Dendritic cell treated with granulocyte-macrophage colony-stimulating factor and Interleukin-4, amounts not matched to agents 40 ng/mL and 50 ng/mL, for 4 days (primary cell): ENCODE measurements at regions not wholly inside any gene's neighbourhood (a gene's known extent, or its start where the extent isn't known, plus 50 kb on each side); places are given as distances from the start of the nearest gene placed in this dataset.

Experiments used
- H3K27ac Mint-ChIP-seq: one replicate; pipeline ENCODE4 v1.8.0; 2022; ENCODE audit warnings: mild to moderate bottlenecking, mixed read lengths
- H3K27me3 Mint-ChIP-seq: one replicate; pipeline ENCODE4 v1.8.0; 2022; ENCODE audit warnings: mild to moderate bottlenecking, mixed read lengths
- H3K36me3 Mint-ChIP-seq: one replicate; pipeline ENCODE4 v1.8.0; 2022; ENCODE audit warnings: low read depth, mixed read lengths
- H3K4me1 Mint-ChIP-seq: one replicate; pipeline ENCODE4 v1.8.0; 2022; ENCODE audit warnings: low read depth, mixed read lengths
- H3K4me3 Mint-ChIP-seq: one replicate; pipeline ENCODE4 v1.8.0; 2022; ENCODE audit warnings: mild to moderate bottlenecking, moderate library complexity, mixed read lengths
- H3K9me3 Mint-ChIP-seq: one replicate; pipeline ENCODE4 v1.8.0; 2022; ENCODE audit warnings: mixed read lengths
- intact Hi-C: fragments of 100-400 bp; cut with micrococcal nuclease; formaldehyde crosslinking; loops from one replicate; pipeline ENCODE4 v1.15.0; 2022

DNA sequence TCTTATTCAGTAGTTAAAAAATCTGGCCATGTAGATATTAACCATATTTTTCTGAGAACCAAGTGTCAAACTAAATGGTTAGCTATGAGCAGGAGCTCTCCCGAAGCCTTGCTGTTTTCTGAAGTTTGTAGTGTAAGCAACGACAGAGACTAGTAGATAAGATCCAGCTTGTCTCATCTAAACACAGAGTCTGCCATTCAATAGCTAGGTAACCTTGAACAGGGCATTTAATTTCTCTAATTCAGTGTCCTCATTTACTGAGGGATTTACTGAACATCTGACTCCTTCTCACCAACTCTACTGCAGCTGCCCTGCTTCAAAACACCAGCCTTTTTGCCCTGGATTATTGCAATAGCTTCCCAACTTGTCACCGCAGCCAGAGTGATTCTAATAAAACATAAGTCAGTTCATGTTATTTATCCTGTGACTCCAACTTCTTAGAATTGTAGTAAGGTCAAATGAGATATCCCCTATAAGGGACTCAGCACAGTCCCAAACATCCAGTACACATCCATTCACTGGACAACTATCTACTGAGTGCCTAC, 337.0 kb downstream of the PLK2 start:
- intact Hi-C loops, result no loop called here
- H3K27me3 Mint-ChIP-seq, result no peaks in the 10 kb centered on the region
- H3K4me1 Mint-ChIP-seq, result no peaks in the 10 kb centered on the region
- H3K9me3 Mint-ChIP-seq, result no peaks in the 10 kb centered on the region
- no peaks in the 10 kb centered on the region for H3K36me3 Mint-ChIP-seq
- no peak overlapping the region for H3K27ac Mint-ChIP-seq
- H3K4me3 Mint-ChIP-seq, result no peak overlapping the region

DNA sequence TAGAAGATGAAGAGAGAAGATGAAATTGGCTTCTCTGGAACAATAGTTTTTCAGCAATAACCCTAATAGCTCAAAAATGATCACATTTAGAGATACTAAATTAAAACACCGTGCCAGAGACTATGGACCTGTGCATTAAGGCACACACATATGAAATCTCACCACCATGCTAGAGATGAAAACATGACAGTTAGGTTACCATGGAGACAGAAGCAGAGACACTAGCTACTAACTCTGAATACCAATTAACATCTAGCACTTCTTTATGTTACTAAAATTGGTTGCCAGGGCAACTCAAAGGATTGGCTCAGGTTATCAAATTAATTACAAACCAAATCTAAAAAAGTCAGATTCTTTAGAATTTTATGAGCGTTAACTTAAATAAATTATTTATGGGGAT, 337.7 kb downstream of the PLK2 start:
- H3K27ac Mint-ChIP-seq, result no peak overlapping the region
- intact Hi-C loops, result no loop called here
- H3K4me3 Mint-ChIP-seq, result no peak overlapping the region
- H3K36me3 Mint-ChIP-seq, result no peaks in the 10 kb centered on the region
- no peaks in the 10 kb centered on the region for H3K27me3 Mint-ChIP-seq
- H3K9me3 Mint-ChIP-seq, result no peaks in the 10 kb centered on the region
- H3K4me1 Mint-ChIP-seq, result no peaks in the 10 kb centered on the region

DNA sequence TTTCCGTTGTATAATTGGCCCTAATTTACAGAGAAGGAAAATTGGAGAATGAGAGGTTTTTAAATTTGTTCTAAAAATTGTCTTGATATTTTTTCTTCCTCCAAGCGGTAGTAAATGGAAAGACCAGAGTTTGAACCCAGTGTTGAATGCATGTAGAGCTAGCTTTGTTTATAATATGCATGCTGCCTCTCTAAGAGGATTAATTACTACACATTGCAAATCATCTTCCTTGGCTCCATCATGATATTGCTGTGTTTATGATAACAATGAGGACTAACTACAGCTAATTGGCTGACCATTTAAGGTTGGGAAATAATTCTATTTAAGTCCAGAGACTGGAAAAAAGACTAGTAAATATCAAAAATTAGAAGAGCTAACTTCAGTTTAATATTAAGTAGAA, 338.5 kb downstream of the PLK2 start:
- Mint-ChIP-seq H3K9me3 (no peaks in the 10 kb centered on the region), H3K27ac (no peak overlapping the region), H3K4me1 (no peaks in the 10 kb centered on the region), H3K4me3 (no peak overlapping the region), H3K36me3 (no peaks in the 10 kb centered on the region), H3K27me3 (no peaks in the 10 kb centered on the region)
- intact Hi-C loops, result no loop called here

DNA sequence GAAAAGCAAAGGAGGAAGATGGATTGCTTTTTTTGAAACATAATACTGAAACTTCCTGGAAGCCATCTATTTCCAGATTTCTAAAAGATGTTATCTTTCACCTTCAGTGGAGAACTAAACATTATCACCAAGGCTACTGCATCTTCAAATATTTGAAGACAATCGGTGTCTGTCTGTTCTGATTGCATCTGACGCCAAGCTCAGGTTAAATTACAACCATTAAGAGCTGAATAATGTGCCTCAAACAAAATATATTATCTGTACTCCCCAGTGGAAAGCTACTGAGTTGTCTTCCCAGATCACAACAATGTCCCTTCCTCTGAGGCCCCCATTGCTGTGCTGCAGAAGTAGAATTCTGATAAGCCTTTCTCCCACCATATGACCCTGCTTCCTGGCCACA, 342.3 kb downstream of the PLK2 start:
- H3K4me1 Mint-ChIP-seq, result no peaks in the 10 kb centered on the region
- no peaks in the 10 kb centered on the region for H3K36me3 Mint-ChIP-seq
- no peak overlapping the region for H3K4me3 Mint-ChIP-seq
- no peak overlapping the region for H3K27ac Mint-ChIP-seq
- no peaks in the 10 kb centered on the region for H3K27me3 Mint-ChIP-seq
- intact Hi-C loops, result no loop called here
- peaks cover 13% of the 10 kb centered on the region for H3K9me3 Mint-ChIP-seq

DNA sequence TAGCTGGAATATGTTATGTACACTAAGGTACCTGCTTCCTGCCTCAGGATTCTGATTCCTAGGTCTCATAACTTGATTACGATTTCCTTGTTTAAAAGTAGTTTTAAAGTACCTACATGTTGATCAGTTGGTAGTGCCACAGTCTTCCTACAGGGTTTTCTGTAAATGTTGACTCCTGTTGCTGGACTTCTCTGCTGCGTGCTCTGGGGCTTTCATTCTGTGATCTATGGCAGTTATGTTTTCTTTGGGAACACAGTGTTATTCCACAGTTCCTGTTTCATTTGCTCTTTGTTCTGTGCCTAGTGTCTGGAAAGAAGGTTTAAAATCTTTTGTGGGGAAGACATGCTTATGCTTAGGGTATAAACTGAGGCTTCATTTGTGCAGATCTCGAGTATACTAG, 343.5 kb downstream of the PLK2 start:
- no peaks in the 10 kb centered on the region for H3K27me3 Mint-ChIP-seq
- H3K4me3 Mint-ChIP-seq, result no peak overlapping the region
- H3K27ac Mint-ChIP-seq, result no peak overlapping the region
- H3K4me1 Mint-ChIP-seq, result no peaks in the 10 kb centered on the region
- H3K36me3 Mint-ChIP-seq, result no peaks in the 10 kb centered on the region
- intact Hi-C loops, result no loop called here
- peaks cover 13% of the 10 kb centered on the region for H3K9me3 Mint-ChIP-seq

DNA sequence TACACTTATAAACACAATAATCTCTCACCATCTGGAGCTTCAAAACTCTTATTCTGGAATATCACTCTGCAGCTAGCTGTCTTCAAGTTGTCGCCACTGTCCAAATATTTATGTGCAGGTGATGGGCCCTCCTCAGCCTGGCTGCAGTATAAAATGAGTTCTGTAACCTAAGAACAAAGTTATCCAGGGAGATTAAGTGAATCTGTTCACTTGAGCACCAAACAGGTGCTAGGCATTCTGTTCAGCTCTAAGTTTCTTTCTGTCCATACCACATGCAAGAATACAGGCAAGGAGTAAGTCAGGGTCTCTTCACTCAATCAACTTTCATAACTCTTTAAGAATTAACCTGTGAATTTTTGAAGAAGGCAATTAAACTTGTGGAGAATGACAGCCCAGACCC, 344.1 kb downstream of the PLK2 start:
- Mint-ChIP-seq H3K9me3 (peaks cover 13% of the 10 kb centered on the region), H3K36me3 (no peaks in the 10 kb centered on the region), H3K27ac (no peak overlapping the region), H3K4me1 (no peaks in the 10 kb centered on the region), H3K4me3 (no peak overlapping the region), H3K27me3 (no peaks in the 10 kb centered on the region)
- intact Hi-C loops, result no loop called here

DNA sequence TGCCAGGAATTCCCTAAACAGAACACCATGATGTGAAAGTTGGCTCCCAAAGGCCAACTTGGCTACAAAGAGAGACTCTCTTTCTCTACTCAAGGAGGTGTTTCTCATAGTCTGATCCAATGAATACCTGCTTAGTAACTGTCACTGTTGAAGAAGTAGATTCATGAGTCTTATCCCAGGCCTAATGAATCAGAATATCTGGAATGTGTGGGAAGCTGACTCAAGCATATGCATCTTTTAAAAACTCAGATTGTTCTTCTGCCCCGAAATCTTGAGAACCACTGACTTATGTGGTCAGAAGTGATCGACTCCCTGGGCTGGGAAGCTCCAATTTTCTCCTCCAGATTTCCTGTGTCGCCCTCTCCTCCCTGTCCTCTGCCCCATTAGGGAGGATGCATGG, 345.6 kb downstream of the PLK2 start:
- H3K4me3 Mint-ChIP-seq, result no peak overlapping the region
- no peaks in the 10 kb centered on the region for H3K4me1 Mint-ChIP-seq
- H3K9me3 Mint-ChIP-seq, result peaks cover 13% of the 10 kb centered on the region
- H3K36me3 Mint-ChIP-seq, result no peaks in the 10 kb centered on the region
- intact Hi-C loops, result no loop called here
- H3K27me3 Mint-ChIP-seq, result no peaks in the 10 kb centered on the region
- no peak overlapping the region for H3K27ac Mint-ChIP-seq

DNA sequence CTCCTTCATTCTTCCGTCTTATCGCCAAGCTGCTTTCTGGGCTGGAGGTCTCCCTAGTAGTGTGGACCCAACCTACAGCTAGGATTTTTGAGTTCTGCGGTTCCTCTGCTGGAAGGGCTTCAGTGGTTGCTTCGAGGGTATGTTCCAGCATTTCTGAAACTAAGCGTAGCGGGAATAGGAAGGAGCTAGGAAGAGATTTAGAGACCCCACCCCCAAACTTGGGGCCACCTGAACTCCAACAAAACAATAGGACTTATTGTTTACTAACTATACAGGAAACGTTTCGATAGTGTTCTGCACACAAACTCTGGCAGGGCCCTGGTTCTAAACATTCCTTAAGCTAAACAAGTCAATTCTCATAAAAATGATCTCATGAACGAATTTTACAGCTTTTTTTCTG, 346.7 kb downstream of the PLK2 start:
- intact Hi-C loops, result no loop called here
- Mint-ChIP-seq H3K9me3 (peaks cover 13% of the 10 kb centered on the region), H3K27ac (no peak overlapping the region), H3K4me1 (no peaks in the 10 kb centered on the region), H3K36me3 (no peaks in the 10 kb centered on the region), H3K4me3 (no peak overlapping the region), H3K27me3 (no peaks in the 10 kb centered on the region)

DNA sequence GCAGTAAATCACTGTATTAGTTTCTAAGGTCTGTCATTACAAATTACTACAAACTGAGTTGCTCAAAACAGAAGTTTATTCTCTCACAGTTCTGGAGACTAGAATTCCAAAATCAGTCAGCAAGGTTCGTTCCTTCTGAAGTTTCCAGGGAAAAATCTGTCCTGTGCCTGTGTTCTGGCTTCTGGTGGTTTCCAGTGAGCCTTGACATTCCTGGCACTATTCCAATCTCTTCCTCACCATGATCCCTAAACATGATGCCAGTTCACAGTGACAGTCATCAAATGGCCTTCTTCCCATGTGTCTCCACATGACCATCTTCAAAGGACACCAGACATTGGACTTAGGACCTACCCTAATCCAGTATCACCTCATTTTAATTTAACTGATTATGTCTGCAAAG, 351.4 kb downstream of the PLK2 start:
- Mint-ChIP-seq H3K4me1 (no peaks in the 10 kb centered on the region), H3K9me3 (peaks cover 15% of the 10 kb centered on the region), H3K4me3 (no peak overlapping the region), H3K36me3 (no peaks in the 10 kb centered on the region), H3K27ac (no peak overlapping the region), H3K27me3 (no peaks in the 10 kb centered on the region)
- intact Hi-C loops, result no loop called here

DNA sequence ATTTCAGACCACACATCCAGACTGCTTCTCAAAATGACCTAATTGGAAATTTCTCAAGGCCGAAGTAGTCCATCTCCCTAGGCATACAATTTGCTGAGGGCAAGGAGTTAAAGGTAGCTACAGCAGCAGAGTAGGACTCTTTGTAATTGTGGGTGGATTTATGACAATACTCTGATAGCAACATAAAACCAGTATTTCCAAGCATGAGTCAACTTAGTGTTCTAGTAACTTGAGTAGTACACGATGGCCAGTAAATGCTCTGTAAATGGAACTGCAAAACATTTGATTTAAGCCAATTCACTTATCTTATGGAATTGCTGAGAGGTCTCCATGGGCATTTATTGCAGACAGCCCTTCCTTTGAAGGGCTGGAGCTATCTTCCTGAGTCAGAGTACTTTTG, 352.2 kb downstream of the PLK2 start:
- H3K36me3 Mint-ChIP-seq, result no peaks in the 10 kb centered on the region
- no peaks in the 10 kb centered on the region for H3K27me3 Mint-ChIP-seq
- intact Hi-C loops, result no loop called here
- no peak overlapping the region for H3K4me3 Mint-ChIP-seq
- H3K4me1 Mint-ChIP-seq, result no peaks in the 10 kb centered on the region
- H3K27ac Mint-ChIP-seq, result no peak overlapping the region
- H3K9me3 Mint-ChIP-seq, result peaks cover 24% of the 10 kb centered on the region

DNA sequence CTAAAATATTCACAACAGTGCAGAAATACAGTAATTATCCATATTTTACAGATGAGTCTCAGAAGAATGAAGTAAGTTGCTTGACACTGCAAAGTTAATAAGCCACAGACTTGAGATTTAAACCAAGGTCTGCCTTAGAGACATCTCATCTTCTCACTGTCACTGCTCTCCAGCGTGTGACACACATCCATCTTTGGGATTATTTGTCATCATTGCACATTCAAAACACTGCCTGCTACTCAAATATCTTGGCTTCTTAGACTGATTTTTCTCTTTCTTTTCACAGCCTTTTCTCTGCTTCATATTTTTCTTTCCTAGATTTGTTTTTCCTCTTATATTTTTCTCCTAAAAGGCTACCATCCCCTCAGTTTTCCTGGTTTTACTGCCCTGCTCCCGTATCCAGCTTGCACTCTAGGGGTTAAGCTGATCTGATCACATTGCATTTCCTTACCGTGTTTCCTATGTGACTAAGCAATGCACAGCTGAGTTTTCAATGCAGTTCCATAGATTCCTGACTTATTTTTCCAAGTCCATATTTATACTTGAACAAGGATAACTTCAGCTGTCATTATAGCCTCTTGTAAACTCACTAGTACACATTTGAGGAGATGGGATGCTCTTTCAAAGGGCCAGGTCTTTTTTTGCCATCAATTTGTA, 353.0 kb downstream of the PLK2 start:
- Mint-ChIP-seq H3K4me1 (no peaks in the 10 kb centered on the region), H3K9me3 (peaks cover 31% of the 10 kb centered on the region), H3K4me3 (no peak overlapping the region), H3K27ac (no peak overlapping the region), H3K27me3 (no peaks in the 10 kb centered on the region), H3K36me3 (no peaks in the 10 kb centered on the region)
- intact Hi-C loops, result no loop called here

DNA sequence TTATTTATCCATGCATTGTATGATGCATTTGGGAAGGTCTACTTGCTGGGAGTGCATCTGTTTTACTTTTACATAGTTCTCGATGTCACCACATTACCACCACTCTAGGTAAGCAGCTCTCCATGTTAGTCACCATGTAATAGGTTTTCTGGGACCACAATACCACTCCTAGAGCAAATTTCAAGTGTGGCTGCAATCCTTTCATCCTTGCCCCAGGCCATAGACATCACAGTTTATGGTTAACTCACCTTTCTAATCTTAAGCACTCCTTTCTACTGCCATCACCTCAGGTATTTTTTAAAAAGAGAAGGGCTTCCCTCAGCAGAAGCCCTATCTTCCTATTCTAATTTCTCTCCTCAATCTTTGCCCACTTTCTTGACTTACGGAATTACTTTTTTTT, 354.1 kb downstream of the PLK2 start:
- Mint-ChIP-seq H3K4me1 (no peaks in the 10 kb centered on the region), H3K4me3 (no peak overlapping the region), H3K36me3 (no peaks in the 10 kb centered on the region), H3K27ac (no peak overlapping the region), H3K9me3 (peaks cover 31% of the 10 kb centered on the region), H3K27me3 (no peaks in the 10 kb centered on the region)
- intact Hi-C loops, result no loop called here

DNA sequence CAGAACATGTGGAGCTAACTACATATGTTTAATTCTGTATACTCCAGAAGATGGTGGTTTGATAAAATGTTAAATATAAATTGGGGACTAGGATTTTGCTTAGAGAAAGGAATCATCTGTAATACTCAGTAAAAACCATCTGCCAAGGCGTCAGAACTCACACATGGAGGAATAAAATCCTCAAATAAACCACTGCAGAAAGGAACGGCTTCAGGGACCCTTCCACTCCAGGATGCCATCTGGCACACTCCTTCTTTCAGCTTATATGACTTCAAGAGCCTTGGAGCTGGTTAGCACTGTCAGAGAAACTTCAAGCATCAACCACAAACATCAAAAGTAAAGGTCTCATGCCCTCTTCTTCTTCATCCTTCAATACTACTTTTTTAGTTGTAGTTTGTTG, 360.6 kb downstream of the PLK2 start:
- no peaks in the 10 kb centered on the region for H3K27me3 Mint-ChIP-seq
- H3K4me1 Mint-ChIP-seq, result no peaks in the 10 kb centered on the region
- peaks cover 23% of the 10 kb centered on the region for H3K9me3 Mint-ChIP-seq
- no peak overlapping the region for H3K27ac Mint-ChIP-seq
- intact Hi-C loops, result no loop called here
- no peak overlapping the region for H3K4me3 Mint-ChIP-seq
- H3K36me3 Mint-ChIP-seq, result no peaks in the 10 kb centered on the region

DNA sequence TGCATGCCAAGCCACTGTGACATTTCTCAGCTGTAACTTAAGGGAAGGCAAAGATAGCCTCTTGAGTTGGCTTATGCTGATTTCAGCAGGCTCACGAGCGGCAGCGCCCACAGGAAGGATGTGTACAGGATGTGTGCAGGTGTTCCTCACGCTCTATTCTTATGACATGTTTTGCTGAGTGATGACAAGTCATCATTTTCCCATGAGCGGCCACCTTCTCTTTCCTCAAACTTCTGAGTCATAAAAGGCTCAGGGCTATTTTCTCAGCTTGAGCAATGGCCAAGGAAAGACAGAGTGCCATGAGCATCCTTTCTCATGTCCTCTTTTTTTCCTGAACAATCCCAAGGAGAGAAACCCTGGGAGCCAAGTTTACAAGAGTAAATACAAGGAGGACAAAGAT, 365.9 kb downstream of the PLK2 start:
- no peaks in the 10 kb centered on the region for H3K27me3 Mint-ChIP-seq
- no peak overlapping the region for H3K4me3 Mint-ChIP-seq
- no peak overlapping the region for H3K27ac Mint-ChIP-seq
- H3K9me3 Mint-ChIP-seq, result no peaks in the 10 kb centered on the region
- no peaks in the 10 kb centered on the region for H3K4me1 Mint-ChIP-seq
- intact Hi-C loops, result no loop called here
- H3K36me3 Mint-ChIP-seq, result no peaks in the 10 kb centered on the region

DNA sequence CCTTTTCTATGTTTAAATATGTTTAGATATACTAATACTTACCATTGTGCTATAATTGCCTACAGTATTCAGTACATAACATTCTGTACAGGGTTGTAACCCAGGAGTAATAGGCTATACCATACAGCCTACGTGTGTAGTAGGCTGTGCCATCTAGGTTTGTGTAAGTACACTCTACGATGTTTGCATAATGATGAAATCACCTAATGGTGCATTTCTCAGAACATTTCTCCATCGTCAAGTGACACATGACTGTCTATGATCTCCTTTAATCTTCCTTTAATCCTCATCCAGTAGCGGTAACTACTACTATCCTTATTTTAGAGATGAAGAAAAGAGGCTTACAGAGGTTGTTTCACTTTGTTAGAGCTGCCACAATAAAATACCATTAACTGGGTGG, 369.2 kb downstream of the PLK2 start:
- H3K36me3 Mint-ChIP-seq, result no peaks in the 10 kb centered on the region
- H3K9me3 Mint-ChIP-seq, result no peaks in the 10 kb centered on the region
- H3K4me3 Mint-ChIP-seq, result no peak overlapping the region
- H3K27ac Mint-ChIP-seq, result no peak overlapping the region
- H3K27me3 Mint-ChIP-seq, result no peaks in the 10 kb centered on the region
- intact Hi-C loops, result no loop called here
- H3K4me1 Mint-ChIP-seq, result no peaks in the 10 kb centered on the region
